ENCODE measurements at regions not wholly inside any gene's neighbourhood (a gene's known extent, or its start where the extent isn't known, plus 50 kb on each side); places are given as distances from the start of the nearest gene placed in this dataset.

DNA sequence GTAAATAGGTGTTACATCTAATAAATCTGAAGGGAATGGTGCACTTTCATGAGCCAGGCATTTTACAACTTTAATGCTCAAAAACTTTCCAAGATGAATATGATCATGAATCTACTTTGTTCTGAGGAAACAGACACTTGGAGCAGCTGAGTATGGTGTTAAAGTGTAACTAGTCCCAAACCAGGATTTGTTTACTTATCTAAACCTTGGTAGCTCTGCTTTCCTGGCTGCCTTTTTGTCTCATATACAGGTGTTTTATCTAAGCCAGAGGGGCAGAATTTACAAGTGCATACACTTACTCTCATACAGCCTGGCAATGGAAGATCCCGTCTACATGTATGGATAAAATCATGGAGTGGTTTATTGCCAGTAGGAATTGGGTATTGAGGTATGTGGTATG is 171.5 kb downstream of the FAT3 start:
- no peaks in the 10 kb centered on the region for H3K36me3 ChIP-seq (ENCODE audit: control insufficient read depth in 4 of 4, insufficient read depth in 3 of 4, low read depth in 1 of 4, low read length in 3 of 4)
- no peaks in the 10 kb centered on the region for H3K9me3 ChIP-seq (ENCODE audit: control insufficient read depth in 4 of 4, low read length in 3 of 4)
- no peak overlapping the region for H3K9ac ChIP-seq (ENCODE audit: low read depth in 1 of 2, low read length in 2 of 2)
- H3K4me3 ChIP-seq (ENCODE audit: low read depth in 1 of 3, low read length in 3 of 3), result no peak overlapping the region
- 47% methylated on average over 1 of the region's 1 CpG for WGBS
- peaks cover 0 to 10% (median 7%) of the 10 kb centered on the region in 4 donors for H3K4me1 ChIP-seq (ENCODE audit: control insufficient read depth in 4 of 4, insufficient read depth in 4 of 4, low read length in 3 of 4)
- H3K27ac ChIP-seq (ENCODE audit: low read depth in 1 of 2, low read length in 2 of 2), result no peak overlapping the region
- H3K27me3 ChIP-seq (ENCODE audit: control insufficient read depth in 4 of 4, insufficient read depth in 4 of 4, low read length in 3 of 4), result peaks cover 0 to 3% (median 0%) of the 10 kb centered on the region in 4 donors
- TF ChIP-seq TAF1 (conservative IDR thresholded peaks at IDR 0.05) (no peak), HNF4A (conservative IDR thresholded peaks at IDR 0.05) (no peak), JUND (IDR thresholded peaks at IDR 0.05) (no peak), SP1 (IDR thresholded peaks at IDR 0.05) (no peak), YY1 (IDR thresholded peaks at IDR 0.05) (no peak), NR2F2 (IDR thresholded peaks at IDR 0.05) (no peak), RAD21 (IDR thresholded peaks at IDR 0.05) (no peak), FOXA2 (IDR thresholded peaks at IDR 0.05) (no peak)
- TF ChIP-seq, protein P1, sequence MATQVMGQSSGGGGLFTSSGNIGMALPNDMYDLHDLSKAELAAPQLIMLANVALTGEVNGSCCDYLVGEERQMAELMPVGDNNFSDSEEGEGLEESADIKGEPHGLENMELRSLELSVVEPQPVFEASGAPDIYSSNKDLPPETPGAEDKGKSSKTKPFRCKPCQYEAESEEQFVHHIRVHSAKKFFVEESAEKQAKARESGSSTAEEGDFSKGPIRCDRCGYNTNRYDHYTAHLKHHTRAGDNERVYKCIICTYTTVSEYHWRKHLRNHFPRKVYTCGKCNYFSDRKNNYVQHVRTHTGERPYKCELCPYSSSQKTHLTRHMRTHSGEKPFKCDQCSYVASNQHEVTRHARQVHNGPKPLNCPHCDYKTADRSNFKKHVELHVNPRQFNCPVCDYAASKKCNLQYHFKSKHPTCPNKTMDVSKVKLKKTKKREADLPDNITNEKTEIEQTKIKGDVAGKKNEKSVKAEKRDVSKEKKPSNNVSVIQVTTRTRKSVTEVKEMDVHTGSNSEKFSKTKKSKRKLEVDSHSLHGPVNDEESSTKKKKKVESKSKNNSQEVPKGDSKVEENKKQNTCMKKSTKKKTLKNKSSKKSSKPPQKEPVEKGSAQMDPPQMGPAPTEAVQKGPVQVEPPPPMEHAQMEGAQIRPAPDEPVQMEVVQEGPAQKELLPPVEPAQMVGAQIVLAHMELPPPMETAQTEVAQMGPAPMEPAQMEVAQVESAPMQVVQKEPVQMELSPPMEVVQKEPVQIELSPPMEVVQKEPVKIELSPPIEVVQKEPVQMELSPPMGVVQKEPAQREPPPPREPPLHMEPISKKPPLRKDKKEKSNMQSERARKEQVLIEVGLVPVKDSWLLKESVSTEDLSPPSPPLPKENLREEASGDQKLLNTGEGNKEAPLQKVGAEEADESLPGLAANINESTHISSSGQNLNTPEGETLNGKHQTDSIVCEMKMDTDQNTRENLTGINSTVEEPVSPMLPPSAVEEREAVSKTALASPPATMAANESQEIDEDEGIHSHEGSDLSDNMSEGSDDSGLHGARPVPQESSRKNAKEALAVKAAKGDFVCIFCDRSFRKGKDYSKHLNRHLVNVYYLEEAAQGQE (IDR thresholded peaks at IDR 0.05), result no peak
- TF ChIP-seq, protein P2, sequence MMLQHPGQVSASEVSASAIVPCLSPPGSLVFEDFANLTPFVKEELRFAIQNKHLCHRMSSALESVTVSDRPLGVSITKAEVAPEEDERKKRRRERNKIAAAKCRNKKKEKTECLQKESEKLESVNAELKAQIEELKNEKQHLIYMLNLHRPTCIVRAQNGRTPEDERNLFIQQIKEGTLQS (IDR thresholded peaks at IDR 0.05), result no peak
- TF ChIP-seq, protein P3, sequence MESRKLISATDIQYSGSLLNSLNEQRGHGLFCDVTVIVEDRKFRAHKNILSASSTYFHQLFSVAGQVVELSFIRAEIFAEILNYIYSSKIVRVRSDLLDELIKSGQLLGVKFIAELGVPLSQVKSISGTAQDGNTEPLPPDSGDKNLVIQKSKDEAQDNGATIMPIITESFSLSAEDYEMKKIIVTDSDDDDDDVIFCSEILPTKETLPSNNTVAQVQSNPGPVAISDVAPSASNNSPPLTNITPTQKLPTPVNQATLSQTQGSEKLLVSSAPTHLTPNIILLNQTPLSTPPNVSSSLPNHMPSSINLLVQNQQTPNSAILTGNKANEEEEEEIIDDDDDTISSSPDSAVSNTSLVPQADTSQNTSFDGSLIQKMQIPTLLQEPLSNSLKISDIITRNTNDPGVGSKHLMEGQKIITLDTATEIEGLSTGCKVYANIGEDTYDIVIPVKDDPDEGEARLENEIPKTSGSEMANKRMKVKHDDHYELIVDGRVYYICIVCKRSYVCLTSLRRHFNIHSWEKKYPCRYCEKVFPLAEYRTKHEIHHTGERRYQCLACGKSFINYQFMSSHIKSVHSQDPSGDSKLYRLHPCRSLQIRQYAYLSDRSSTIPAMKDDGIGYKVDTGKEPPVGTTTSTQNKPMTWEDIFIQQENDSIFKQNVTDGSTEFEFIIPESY (IDR thresholded peaks at IDR 0.05), result no peak
- TF ChIP-seq, protein P4, sequence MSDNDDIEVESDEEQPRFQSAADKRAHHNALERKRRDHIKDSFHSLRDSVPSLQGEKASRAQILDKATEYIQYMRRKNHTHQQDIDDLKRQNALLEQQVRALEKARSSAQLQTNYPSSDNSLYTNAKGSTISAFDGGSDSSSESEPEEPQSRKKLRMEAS (IDR thresholded peaks at IDR 0.05), result no peak
- TF ChIP-seq, protein P5, sequence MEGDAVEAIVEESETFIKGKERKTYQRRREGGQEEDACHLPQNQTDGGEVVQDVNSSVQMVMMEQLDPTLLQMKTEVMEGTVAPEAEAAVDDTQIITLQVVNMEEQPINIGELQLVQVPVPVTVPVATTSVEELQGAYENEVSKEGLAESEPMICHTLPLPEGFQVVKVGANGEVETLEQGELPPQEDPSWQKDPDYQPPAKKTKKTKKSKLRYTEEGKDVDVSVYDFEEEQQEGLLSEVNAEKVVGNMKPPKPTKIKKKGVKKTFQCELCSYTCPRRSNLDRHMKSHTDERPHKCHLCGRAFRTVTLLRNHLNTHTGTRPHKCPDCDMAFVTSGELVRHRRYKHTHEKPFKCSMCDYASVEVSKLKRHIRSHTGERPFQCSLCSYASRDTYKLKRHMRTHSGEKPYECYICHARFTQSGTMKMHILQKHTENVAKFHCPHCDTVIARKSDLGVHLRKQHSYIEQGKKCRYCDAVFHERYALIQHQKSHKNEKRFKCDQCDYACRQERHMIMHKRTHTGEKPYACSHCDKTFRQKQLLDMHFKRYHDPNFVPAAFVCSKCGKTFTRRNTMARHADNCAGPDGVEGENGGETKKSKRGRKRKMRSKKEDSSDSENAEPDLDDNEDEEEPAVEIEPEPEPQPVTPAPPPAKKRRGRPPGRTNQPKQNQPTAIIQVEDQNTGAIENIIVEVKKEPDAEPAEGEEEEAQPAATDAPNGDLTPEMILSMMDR (IDR thresholded peaks at IDR 0.05; ENCODE audit: low read depth, low read length, missing input control), result no peak
- DNase-seq (ENCODE audit: low spot score), result no peak

DNA sequence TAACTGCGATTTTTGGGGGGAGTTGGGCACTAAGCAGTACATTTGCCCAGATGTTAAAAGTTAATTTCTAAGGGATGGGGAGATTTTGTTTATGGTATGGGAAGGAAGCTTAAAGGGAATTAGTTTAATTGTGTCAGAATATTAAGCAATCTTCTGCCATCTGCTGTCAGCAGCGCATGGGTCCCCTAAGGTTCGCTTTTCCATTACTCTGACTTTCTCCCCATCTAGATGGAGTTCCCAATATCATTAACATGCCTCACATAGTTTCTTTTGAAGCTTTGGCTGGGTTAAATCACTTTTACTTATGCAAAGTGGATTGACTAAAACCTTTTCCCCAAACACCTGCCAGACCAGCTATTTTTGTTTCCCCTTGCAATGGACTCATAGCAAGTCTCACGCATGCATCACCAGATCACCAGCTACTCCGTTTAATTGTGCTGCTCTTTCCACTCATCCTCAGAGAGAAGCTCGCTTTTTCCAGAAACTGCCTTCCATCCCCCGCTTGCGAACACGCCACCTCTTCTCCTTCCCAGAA is 172.7 kb downstream of the FAT3 start:
- peaks cover 0 to 10% (median 7%) of the 10 kb centered on the region in 4 donors for H3K4me1 ChIP-seq (ENCODE audit: control insufficient read depth in 4 of 4, insufficient read depth in 4 of 4, low read length in 3 of 4)
- no peaks in the 10 kb centered on the region for H3K36me3 ChIP-seq (ENCODE audit: control insufficient read depth in 4 of 4, insufficient read depth in 3 of 4, low read depth in 1 of 4, low read length in 3 of 4)
- DNase-seq (ENCODE audit: low spot score), result no peak
- no peak overlapping the region for H3K9ac ChIP-seq (ENCODE audit: low read depth in 1 of 2, low read length in 2 of 2)
- H3K27ac ChIP-seq (ENCODE audit: low read depth in 1 of 2, low read length in 2 of 2), result no peak overlapping the region
- no peak overlapping the region for H3K4me3 ChIP-seq (ENCODE audit: low read depth in 1 of 3, low read length in 3 of 3)
- H3K9me3 ChIP-seq (ENCODE audit: control insufficient read depth in 4 of 4, low read length in 3 of 4), result no peaks in the 10 kb centered on the region
- 97% methylated on average over 9 of the region's 9 CpGs for WGBS
- no peaks in the 10 kb centered on the region for H3K27me3 ChIP-seq (ENCODE audit: control insufficient read depth in 4 of 4, insufficient read depth in 4 of 4, low read length in 3 of 4)
- TF ChIP-seq, protein P2 (IDR thresholded peaks at IDR 0.05), result no peak
- TF ChIP-seq, protein P5 (IDR thresholded peaks at IDR 0.05; ENCODE audit: low read depth, low read length, missing input control), result no peak
- TF ChIP-seq SP1 (IDR thresholded peaks at IDR 0.05), result no peak
- no peak for TF ChIP-seq RXRA (IDR thresholded peaks at IDR 0.05)
- TF ChIP-seq, protein P1 (IDR thresholded peaks at IDR 0.05), result no peak
- no peak for TF ChIP-seq FOXA1 (IDR thresholded peaks at IDR 0.05)
- no peak for TF ChIP-seq HNF4A (conservative IDR thresholded peaks at IDR 0.05)
- TF ChIP-seq RAD21 (IDR thresholded peaks at IDR 0.05), result no peak
- TF ChIP-seq HNF4G (IDR thresholded peaks at IDR 0.05), result no peak
- TF ChIP-seq GABPA (IDR thresholded peaks at IDR 0.05 in 1 of 2, conservative IDR thresholded peaks at IDR 0.05 in 1 of 2), result no peak
- no peak for TF ChIP-seq NR2F2 (IDR thresholded peaks at IDR 0.05)

Measured in liver (tissue), 8 donors.